ENCODE measurements at regions not wholly inside any gene's neighbourhood (a gene's known extent, or its start where the extent isn't known, plus 50 kb on each side); places are given as distances from the start of the nearest gene placed in this dataset.

DNA sequence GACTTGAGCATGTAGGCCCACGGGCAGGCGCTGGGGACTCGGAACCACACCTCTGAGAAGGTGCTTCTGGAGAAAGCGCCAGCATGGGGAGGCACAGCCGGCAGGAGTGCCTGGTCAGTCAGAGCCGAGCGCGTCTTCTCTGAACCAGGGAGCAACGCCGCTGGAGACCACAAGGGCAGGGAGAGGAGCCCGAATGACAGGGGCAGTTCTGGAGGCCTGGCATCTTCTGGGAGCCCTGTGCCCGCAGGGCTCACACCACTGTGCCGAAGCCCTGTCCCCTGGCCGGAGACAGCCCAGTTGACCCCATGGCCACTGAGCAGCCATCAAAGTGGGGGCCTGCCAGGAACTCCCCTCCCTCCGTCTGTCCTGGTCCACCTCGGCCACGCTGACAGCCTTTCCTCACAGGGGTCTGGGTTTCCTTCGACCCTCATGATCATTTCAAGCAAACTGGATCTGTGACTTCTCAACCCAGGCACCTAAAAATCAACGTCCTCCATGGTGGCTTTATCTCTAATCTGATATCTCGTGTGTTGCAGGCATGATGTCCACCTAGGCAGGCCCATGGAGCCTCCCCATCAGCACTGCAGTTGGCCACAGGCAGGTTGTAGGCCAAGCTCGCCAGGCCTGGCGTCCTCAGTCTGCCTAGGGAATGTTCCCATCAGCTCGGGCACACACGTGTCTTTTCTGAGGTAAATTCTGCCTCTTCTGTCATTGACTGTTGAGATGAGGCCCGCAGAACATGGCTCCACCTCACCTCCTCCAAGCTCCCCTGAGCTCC is 299.3 kb upstream of the RTL1 start:
- TF ChIP-seq POLR2AphosphoS5 (IDR thresholded peaks at IDR 0.05; ENCODE audit: insufficient read depth in 1 of 2, low read depth in 1 of 2) (no peak), POLR2A (IDR thresholded peaks at IDR 0.05) (no peak)
- TF ChIP-seq, protein P1, sequence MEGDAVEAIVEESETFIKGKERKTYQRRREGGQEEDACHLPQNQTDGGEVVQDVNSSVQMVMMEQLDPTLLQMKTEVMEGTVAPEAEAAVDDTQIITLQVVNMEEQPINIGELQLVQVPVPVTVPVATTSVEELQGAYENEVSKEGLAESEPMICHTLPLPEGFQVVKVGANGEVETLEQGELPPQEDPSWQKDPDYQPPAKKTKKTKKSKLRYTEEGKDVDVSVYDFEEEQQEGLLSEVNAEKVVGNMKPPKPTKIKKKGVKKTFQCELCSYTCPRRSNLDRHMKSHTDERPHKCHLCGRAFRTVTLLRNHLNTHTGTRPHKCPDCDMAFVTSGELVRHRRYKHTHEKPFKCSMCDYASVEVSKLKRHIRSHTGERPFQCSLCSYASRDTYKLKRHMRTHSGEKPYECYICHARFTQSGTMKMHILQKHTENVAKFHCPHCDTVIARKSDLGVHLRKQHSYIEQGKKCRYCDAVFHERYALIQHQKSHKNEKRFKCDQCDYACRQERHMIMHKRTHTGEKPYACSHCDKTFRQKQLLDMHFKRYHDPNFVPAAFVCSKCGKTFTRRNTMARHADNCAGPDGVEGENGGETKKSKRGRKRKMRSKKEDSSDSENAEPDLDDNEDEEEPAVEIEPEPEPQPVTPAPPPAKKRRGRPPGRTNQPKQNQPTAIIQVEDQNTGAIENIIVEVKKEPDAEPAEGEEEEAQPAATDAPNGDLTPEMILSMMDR (IDR thresholded peaks at IDR 0.05), result no peak

Measured in vagina (tissue), 2 donors.